ENCODE measurements at regions not wholly inside any gene's neighbourhood (a gene's known extent, or its start where the extent isn't known, plus 50 kb on each side); places are given as distances from the start of the nearest gene placed in this dataset.

DNA sequence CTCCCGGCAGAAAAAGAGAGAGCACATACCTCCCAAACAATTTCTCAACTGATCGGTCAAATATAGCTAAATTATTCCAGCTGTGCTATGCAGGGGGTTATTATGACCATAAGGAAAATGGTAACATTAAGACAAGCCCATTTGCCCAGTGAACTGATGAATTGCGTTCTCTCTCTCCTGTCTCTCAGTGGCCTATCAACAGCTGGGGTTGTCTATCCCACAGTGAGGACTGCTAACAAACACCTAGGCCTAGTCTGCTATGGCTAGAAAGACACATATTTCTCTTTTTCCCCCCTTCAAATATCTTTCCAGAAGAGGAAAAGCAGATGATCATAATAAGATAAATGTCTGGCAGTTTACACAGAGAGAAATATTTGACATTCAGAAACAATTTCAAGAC, 263.8 kb upstream of the ELAC2 start:
- no peak for TF ChIP-seq POLR2A (IDR thresholded peaks at IDR 0.05)
- no peak for TF ChIP-seq POLR2AphosphoS5 (IDR thresholded peaks at IDR 0.05)
- TF ChIP-seq, protein P1, sequence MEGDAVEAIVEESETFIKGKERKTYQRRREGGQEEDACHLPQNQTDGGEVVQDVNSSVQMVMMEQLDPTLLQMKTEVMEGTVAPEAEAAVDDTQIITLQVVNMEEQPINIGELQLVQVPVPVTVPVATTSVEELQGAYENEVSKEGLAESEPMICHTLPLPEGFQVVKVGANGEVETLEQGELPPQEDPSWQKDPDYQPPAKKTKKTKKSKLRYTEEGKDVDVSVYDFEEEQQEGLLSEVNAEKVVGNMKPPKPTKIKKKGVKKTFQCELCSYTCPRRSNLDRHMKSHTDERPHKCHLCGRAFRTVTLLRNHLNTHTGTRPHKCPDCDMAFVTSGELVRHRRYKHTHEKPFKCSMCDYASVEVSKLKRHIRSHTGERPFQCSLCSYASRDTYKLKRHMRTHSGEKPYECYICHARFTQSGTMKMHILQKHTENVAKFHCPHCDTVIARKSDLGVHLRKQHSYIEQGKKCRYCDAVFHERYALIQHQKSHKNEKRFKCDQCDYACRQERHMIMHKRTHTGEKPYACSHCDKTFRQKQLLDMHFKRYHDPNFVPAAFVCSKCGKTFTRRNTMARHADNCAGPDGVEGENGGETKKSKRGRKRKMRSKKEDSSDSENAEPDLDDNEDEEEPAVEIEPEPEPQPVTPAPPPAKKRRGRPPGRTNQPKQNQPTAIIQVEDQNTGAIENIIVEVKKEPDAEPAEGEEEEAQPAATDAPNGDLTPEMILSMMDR (IDR thresholded peaks at IDR 0.05), result no peak
- no peak for TF ChIP-seq EP300 (IDR thresholded peaks at IDR 0.05)
- H3K27me3 ChIP-seq, result no peaks in the 10 kb centered on the region
- no peak overlapping the region for H3K27ac ChIP-seq
- no peak for DNase-seq
- H3K4me3 ChIP-seq, result no peak overlapping the region
- intact Hi-C loops (cut with DNase I; ENCODE audit: low total_unique reads), result no loop called here
- no peaks in the 10 kb centered on the region for H3K36me3 ChIP-seq
- WGBS, 5 donors, result 88 to 97% (median 91%) methylated on average over 3 of the region's 3 CpGs
- H3K9me3 ChIP-seq, result no peaks in the 10 kb centered on the region
- H3K4me1 ChIP-seq, result no peaks in the 10 kb centered on the region

DNA sequence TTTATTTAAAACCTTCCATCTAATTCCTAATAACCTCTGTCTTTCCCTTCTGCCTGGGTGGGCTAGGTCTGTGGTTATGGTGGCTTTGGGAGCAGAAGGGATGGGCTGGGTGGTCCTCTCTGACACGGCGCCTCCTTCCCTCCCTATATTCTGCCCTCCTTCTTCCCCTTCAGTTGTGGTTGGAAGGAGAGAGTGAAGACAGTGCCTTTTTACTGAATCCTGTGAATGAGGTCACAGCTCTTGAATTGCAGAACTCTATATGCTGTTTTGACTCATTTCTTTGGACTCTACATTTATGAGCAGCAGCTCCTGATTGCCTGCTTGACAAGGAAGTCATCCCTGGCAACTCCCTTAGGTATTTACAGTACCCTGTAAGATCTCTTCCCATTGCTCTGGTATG, 256.0 kb upstream of the ELAC2 start:
- H3K27ac ChIP-seq, result no peak overlapping the region
- TF ChIP-seq POLR2AphosphoS5 (IDR thresholded peaks at IDR 0.05) (no peak), POLR2A (IDR thresholded peaks at IDR 0.05) (no peak), EP300 (IDR thresholded peaks at IDR 0.05) (no peak)
- TF ChIP-seq, protein P1 (IDR thresholded peaks at IDR 0.05), result no peak
- peaks cover 0 to 12% (median 6%) of the 10 kb centered on the region in 3 donors for H3K27me3 ChIP-seq
- no peaks in the 10 kb centered on the region for H3K9me3 ChIP-seq
- H3K4me1 ChIP-seq, result no peaks in the 10 kb centered on the region
- intact Hi-C loops (cut with DNase I; ENCODE audit: low total_unique reads), result no loop called here
- DNase-seq, result no peak
- H3K4me3 ChIP-seq, result no peak overlapping the region
- WGBS, 5 donors, result 67 to 78% (median 76%) methylated on average over 2 of the region's 2 CpGs
- no peaks in the 10 kb centered on the region for H3K36me3 ChIP-seq

DNA sequence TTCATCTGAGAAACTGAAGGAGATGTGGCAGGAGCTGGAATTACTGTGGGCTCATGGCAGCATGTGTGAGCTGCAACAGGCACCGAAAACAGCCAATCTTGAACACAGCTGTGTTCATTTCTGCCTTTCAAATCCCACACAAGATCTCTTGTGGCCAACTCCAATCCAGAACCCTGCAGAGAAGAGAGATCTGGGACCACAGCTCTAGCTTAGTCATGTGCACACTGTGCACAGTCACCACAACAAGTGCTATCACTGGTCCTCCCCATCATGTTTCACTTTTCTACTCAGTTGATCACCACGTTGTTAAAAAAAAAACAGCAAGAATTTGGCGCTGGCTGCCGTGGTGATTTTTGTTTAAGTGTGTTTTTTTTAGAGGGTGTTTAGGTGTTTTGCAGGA, 254.5 kb upstream of the ELAC2 start:
- intact Hi-C loops (cut with DNase I; ENCODE audit: low total_unique reads), result no loop called here
- Histone ChIP-seq H3K4me1 (no peaks in the 10 kb centered on the region), H3K36me3 (no peaks in the 10 kb centered on the region), H3K27ac (no peak overlapping the region), H3K9me3 (no peaks in the 10 kb centered on the region), H3K4me3 (no peak overlapping the region), H3K27me3 (peaks cover 0 to 12% (median 6%) of the 10 kb centered on the region in 3 donors)
- WGBS, 5 donors, result 79 to 88% (median 84%) methylated on average over 4 of the region's 4 CpGs
- DNase-seq, result no peak
- TF ChIP-seq EP300 (IDR thresholded peaks at IDR 0.05) (no peak), POLR2A (IDR thresholded peaks at IDR 0.05) (no peak), POLR2AphosphoS5 (IDR thresholded peaks at IDR 0.05) (no peak)
- TF ChIP-seq, protein P1 (IDR thresholded peaks at IDR 0.05), result no peak

DNA sequence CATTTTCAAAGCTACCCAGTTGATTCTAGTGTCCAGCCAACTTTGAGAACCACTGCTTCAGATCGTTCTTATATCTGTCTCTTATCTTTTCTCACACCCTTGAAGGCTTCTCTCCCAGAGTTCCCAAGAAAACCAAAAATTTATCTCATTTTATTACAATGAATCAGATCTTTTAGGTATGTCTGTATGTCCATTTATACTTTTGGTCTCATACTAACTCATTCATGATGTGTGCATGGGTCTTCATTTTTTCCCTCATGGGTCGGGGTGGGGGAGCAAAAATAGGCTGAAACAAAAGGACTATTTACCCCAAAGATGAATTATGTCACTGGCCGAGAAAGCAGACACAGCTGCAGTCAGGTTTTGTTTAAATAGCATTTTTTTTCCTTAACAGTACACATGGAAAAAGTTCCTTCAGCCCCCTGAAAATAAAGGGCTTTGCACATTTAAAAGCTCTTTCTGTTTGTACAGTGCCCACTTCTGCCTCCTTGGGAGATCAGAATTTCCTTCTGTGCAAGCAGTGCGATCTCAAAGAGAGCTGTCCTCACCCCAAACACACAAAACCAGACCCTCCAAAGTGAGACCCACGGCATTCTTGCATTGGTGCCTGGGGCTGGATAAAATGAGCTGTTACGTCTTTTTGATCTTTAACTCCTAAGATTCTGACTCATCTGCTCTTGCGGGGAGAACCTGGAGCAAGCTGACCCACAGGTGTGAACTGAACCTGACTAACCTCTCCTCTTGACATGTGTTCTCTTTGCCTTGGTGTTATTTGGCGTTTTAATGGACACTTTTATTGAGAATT, 251.2 kb upstream of the ELAC2 start:
- H3K27me3 ChIP-seq, result peaks cover 0 to 12% (median 6%) of the 10 kb centered on the region in 3 donors
- no peaks in the 10 kb centered on the region for H3K4me1 ChIP-seq
- H3K9me3 ChIP-seq, result no peaks in the 10 kb centered on the region
- no peaks in the 10 kb centered on the region for H3K36me3 ChIP-seq
- DNase-seq, result no peak
- WGBS, 5 donors, result 22 to 42% (median 26%) methylated on average over 8 of the region's 8 CpGs
- TF ChIP-seq POLR2AphosphoS5 (IDR thresholded peaks at IDR 0.05) (no peak), EP300 (IDR thresholded peaks at IDR 0.05) (no peak), POLR2A (IDR thresholded peaks at IDR 0.05) (no peak)
- TF ChIP-seq, protein P1 (IDR thresholded peaks at IDR 0.05), result no peak
- intact Hi-C loops (cut with DNase I; ENCODE audit: low total_unique reads), result no loop called here
- H3K4me3 ChIP-seq, result no peak overlapping the region
- no peak overlapping the region for H3K27ac ChIP-seq

Measured in stomach (tissue), 8 donors.